Retina (tissue), 1 donor: ENCODE measurements at regions not wholly inside any gene's neighbourhood (a gene's known extent, or its start where the extent isn't known, plus 50 kb on each side); places are given as distances from the start of the nearest gene placed in this dataset.
"Not testable (repeated sequence)": the region's sequence is repeated elsewhere in the genome, so short reads cannot be mapped to it uniquely, and the experiment has no call there.

Experiments used
- DNase-seq: peaks from one replicate; pipeline ENCODE4 v3.0.0-alpha.2; 2016

DNA sequence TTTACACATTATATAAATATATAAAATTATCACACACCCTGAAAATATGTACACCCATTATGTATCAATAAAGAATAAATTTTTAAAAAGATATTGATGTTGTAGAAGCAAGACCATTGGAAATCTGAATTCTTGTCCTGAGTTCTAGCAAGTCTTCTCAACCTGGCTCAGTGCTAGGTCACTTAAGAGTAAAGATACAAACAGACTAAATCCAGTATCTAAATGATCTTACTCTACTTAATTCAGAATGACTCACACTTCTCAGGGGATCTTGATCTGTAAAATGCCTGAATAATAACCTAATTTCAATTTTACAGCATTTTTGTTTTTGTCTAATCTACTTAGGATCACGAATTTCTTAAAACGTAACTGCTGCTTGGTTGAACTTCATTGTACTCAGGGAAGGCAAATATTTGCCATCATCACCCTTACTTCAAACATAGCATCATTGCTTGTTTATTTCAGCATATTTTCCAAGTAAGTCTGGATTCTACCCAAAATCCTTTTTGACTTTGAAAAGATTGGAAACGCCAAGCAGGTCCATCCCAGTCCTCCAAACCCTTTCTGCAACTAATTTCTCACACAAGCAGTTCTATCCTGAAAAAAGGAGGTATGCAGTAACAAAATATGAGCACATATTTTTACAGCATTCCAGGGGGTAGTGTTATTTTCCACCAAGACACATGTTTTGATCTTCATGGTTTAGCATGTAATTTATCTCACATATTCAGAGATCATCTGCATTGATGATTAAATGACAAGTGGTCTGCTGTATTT lies 582.6 kb downstream of the PSAT1 start:
- no peak for DNase-seq

DNA sequence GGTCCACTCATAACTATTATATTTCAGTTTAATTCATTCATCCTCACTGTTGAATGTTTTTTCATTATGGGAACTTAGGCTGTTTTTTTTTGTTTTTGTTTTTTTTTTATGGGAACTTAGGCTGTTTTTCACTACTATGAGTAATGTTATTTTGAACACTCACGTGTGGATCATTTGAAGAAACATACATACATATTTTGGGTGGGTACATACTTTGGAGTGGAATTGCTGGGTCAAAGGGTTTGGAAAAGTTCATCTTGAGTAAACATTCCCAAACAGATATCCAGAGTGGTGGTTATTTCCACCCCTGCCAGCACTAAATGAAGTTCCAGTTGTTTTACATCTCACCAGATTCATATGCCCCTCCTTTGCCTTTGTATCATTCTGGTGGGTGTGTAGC lies 584.4 kb downstream of the PSAT1 start:
- no peak for DNase-seq

- DNase-seq = no peak
These were observed 585.6 kb downstream of the PSAT1 start for GRCh38 chr9:78882481-78882880.

DNA sequence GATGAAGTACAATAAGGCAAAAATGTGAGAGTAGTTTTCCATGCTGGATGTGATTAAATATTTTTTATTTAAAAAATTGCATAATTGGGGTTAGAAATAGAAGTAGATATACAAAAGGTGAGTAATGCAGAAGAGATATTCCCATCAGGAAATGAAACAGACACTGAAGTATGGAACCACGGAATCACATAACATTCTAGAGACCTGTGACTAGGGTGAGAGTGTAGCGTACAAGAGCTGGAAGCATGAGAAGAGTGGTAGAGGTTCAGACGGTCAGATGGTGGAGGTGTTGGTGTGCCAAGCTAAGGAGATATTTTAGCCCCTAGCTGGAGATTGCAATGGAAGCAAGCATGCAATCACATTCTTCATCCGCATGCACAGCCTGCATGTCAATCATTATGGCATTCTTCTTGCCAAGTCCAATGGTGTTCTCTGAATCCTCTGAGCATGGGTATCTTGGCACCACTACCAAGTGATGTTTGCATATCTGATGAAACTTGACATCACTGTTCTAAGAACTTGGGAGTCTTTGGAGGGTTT lies 587.8 kb downstream of the PSAT1 start:
- DNase-seq = no peak

DNA sequence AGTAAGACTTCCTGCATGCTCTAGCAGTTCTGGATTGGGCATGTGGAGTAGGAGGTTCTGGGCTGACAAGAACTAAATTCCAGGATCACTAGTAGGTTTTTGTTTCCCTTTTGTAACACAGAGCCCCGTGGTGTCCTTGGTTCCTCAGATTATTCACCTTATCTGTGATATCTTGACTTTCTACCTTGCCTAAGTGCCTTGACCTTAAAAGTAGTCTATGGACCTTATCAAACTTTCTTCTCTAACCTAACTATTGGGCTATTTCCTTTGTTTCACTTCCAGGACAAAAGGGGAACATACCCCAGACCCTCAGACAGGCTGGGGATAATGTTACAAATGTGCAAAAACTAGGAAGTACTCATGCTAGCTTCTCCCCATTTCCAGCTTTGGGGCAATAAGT lies 595.3 kb downstream of the PSAT1 start:
- DNase-seq = no peak

- DNase-seq = no peak
These were observed 595.8 kb downstream of the PSAT1 start for GRCh38 chr9:78892769-78893168.

DNA sequence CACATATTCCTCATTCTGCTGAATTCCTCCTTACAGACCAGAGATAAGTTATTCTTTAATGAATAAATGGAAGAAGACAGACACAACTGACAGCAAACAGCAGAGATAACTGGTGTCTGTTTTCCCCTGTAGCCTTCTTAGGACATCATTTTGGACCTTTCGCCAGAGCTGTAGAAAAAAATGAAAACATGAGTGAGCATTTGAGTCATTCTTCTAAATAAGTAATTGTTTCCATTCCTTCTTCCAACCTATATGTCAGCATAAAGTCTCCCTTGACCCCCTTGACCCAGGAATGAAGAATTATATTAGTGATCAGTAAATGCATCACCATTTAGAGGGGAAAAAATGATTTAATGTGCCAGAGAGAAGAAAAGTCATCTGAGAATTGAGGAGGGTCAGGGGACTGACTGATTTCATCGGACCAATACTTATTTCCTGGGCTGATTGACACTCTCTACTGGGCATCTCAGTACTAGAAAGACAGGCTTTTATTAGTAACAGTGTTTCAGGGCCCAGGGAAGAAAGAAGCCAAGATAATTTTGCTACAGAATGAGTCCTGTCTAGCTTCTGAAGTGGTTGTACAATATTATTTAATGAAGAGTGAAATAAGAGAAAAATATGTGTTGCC lies 597.0 kb downstream of the PSAT1 start:
- DNase-seq = no peak

DNA sequence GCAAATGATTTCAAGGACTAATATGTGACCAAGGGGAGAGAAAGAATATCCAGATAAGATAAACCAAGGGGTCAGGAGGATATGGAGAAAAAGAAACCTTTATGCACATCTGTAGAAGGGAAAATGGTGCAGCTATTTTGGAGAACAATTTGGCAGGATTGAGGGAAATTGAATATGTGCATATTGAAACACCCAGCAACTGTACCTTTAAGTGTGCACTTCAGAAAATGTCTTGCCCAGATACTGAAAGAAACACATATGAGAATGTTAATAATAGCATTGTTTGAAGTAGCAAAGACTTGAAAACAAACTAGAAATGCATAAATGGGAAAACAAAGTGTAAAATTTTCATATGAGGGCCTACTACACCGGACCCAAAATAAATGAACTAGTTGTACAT lies 599.6 kb downstream of the PSAT1 start:
- DNase-seq = no peak

- DNase-seq = no peak
These were observed 601.3 kb downstream of the PSAT1 start for GRCh38 chr9:78898234-78898633.

- DNase-seq = no peak
These were observed 602.1 kb downstream of the PSAT1 start for GRCh38 chr9:78899006-78899405.

DNA sequence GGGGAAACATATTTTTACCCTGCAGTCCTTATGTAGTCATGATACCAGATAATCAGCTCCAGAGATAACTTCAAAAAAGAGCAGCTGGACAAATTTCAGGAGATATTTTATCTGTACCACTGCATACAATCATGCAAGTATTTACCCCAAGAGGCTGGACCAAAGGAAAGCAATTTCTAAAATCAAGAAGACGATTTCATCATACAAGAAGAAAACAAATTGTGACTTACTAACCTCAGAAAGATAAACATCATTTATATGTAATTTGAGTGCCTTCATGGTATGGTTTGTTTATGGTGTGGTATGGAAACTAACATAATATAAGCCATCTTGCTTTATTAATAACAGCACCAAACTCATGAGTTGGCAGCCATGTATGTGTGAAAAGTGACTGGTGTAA lies 603.6 kb downstream of the PSAT1 start:
- DNase-seq = no peak

DNA sequence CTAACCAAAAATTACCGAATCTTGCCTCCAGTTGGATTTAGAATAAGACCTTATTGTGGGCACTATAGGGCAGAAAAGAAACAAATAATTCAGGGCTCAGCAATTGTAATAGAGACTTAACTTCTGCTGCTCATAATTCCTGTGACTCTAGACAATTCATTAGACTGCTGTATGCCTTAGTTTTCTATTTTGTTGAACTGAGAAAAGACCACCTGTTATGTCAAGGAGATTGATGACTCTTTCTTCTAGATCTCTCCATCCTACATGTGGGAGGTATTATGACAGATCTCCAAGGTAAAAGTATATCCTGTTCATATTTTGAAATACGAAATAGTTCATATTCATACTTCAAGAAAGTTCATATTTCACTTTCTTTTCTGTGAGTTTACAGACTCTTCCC lies 605.1 kb downstream of the PSAT1 start:
- no peak for DNase-seq

- no peak for DNase-seq
These were observed 606.7 kb downstream of the PSAT1 start for GRCh38 chr9:78903581-78903980.

DNA sequence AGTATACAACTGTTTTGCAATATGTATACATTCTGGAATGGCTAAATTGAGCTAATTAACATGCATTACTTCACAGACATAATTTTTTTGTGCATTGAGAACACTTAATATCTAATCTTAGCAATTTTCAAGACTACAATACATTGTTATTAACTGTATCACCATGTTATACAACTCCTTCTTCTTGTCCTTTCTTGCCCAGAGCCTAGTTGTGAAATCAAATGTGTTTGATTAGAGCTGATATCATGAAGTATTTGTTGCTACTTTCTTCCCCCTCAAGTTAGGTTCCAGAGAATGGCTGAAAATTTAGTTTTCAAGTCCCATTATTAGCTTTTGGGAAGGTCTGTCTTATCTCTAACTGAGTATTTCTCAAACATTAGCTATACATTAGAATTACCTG lies 607.8 kb downstream of the PSAT1 start:
- no peak for DNase-seq

DNA sequence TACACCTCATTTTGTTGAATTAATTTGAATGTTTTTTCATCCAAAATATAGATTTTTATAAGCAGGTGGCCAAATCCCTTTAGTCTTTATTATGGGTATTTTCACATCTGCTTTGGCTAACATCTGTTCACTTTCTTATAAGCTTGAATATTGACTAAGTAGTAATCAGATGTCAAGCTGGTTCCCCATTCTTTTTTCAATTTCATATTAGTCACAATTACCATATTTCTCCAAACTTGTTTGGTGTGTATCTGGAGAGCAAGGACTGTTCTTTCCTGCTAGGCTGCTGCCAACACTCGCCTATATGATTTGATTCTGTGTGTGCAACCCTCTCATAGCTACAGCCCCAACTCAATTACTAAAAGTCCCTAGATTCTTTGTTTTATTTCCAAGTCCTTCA lies 608.5 kb downstream of the PSAT1 start:
- no peak for DNase-seq

- DNase-seq = no peak
These were observed 609.2 kb downstream of the PSAT1 start for GRCh38 chr9:78905986-78906755.

DNA sequence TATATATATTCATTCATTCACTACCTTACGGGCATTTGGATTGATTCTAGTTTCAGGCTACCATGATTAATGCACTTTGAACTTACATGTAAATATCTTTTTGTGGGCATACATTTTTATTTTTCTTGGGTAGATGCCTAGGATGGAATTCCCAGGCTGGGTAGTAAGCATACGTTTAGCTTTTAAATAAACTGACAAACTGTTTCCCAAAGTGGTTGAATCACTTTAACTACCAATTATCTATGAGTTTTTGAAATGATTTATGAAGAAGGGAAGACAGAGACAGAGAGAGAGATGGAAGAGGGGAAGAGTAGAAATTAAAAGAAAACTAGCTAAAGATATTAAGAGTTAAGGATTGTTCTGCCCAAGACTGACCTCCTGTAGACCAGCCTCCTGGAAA lies 612.6 kb downstream of the PSAT1 start:
- no peak for DNase-seq

GRCh38 chr9:78916884-78917283 lies 620.0 kb downstream of the PSAT1 start:
- not testable (repeated sequence) for DNase-seq

GRCh38 chr9:78918976-78919375 lies 622.1 kb downstream of the PSAT1 start:
- no peak for DNase-seq

GRCh38 chr9:78919701-78920100 lies 622.8 kb downstream of the PSAT1 start:
- DNase-seq = no peak

DNA sequence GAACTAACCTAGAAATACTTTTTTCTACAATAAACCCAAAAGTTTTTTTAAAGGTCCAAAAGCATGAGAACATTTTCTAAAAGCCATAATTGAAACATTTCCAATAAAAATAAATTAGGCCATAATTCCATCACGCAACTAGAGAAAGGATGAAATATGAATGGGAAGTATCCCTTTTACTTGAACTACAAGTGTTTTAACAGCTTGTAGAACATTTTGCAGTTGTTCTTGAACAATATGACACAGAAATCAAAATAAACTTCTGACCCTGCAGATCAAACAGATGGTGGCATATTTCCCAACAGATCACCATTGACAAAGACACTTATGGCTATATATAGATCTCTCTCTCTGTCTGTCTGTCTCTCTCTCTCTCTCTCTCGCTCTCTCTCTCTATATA lies 624.4 kb downstream of the PSAT1 start:
- DNase-seq = no peak

GRCh38 chr9:78923966-78924659 lies 627.2 kb downstream of the PSAT1 start:
- no peak for DNase-seq
